ENCODE measurements at regions not wholly inside any gene's neighbourhood (a gene's known extent, or its start where the extent isn't known, plus 50 kb on each side); places are given as distances from the start of the nearest gene placed in this dataset.

DNA sequence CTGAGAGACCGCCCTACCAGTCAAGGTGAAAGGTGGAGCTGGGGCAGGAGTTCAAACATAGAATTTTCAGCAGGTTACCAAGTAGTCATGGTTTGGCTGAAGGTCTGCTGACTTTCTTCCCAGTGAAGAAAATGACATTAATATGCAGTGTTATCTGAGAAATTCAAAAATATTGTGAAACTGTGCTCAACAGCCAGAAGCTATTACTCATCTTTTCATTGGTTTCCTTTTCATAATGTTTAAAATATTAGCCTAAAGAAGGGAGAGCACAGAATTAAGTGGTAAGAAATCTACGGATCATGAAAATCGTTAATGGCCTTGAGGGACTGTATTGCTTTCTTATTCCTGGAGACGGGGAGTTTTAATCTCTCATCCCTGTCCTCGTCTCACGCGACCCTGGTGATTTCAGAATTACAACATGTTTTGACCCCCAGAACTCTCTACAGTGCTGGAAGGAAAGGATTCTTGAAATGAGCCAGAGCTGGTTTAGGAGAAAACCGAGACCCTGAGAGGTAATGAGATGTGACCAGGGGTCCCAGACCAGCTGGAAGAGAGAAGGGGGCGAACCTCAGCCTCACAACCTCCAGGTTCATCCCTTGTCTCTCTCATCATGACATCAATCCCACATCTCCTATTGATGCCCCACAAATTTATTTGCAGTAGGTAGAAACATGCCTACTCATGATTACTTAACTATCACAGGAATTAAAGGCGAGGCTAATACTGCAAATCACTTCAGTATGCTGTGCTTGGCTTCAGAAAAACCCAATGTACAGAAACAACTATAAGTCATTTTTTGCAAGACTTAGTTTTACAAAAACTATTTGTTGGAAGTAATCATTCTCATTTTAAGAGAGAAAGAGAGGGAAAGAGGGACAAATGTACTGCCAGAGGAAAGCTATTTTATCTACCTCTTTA, 209.5 kb downstream of the FNDC1 start:
- H3K4me3 ChIP-seq (ENCODE audit: low read depth, low read length) = no peak overlapping the region
- DNase-seq (ENCODE audit: low read depth) = no peak

GRCh38 chr6:159376516-159377158, 207.4 kb downstream of the FNDC1 start:
- DNase-seq (ENCODE audit: low read depth) = no peak
- no peak overlapping the region for H3K4me3 ChIP-seq (ENCODE audit: low read depth, low read length)

- no peak overlapping the region for H3K4me3 ChIP-seq (ENCODE audit: low read depth, low read length)
- no peak for DNase-seq (ENCODE audit: low read depth)
These were observed 205.8 kb downstream of the FNDC1 start for GRCh38 chr6:159375014-159375413.

DNA sequence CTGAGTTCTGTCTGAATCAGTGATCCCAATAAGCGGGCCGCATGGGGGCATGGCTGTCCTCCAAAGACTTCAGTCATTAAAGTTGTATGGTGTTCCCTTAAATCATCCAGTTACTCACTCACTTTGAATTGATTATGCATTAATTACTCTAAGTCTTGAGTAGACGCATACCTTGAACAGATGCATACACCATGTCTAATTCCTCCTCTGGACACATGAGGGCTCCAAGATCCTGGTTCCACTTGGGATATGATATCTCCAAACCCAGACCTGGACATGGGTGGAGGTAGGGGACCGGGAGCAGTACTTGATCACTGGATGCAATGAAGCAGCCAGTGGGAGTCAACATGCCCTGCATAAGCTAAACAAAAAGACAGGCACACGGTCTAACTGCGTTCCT, 204.5 kb downstream of the FNDC1 start:
- DNase-seq (ENCODE audit: low read depth) = no peak
- H3K4me3 ChIP-seq (ENCODE audit: low read depth, low read length) = no peak overlapping the region

DNA sequence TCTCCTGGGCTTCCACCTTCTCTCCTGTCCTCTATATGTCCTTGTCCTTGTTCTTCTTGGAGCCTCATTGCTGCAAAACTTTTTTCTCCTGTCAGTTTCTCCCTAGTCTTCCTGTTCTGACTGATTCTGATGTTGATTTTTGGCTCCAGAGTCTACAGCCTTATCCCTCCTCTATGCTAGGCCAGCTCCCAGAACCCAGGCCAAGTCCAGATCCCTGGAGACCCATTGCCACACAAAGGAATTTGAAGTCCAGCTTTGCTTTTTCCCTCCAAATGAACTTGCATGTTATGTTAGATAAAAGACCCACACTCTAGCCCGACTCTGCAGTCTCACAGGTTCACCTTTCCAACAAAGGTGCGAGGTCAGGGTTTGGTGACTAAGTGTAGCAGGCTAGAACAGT, 203.1 kb downstream of the FNDC1 start:
- H3K4me3 ChIP-seq (ENCODE audit: low read depth, low read length) = no peak overlapping the region
- DNase-seq (ENCODE audit: low read depth) = no peak

- DNase-seq (ENCODE audit: low read depth) = no peak
- H3K4me3 ChIP-seq (ENCODE audit: low read depth, low read length) = no peak overlapping the region
These were observed 191.1 kb downstream of the FNDC1 start for GRCh38 chr6:159360306-159360705.

GRCh38 chr6:159359581-159360297, 190.5 kb downstream of the FNDC1 start:
- no peak overlapping the region for H3K4me3 ChIP-seq (ENCODE audit: low read depth, low read length)
- DNase-seq (ENCODE audit: low read depth) = no peak

GRCh38 chr6:159358562-159358961, 189.4 kb downstream of the FNDC1 start:
- H3K4me3 ChIP-seq (ENCODE audit: low read depth, low read length) = no peak overlapping the region
- DNase-seq (ENCODE audit: low read depth) = no peak

- no peak for DNase-seq (ENCODE audit: low read depth)
- H3K4me3 ChIP-seq (ENCODE audit: low read depth, low read length) = no peak overlapping the region
These were observed 188.2 kb downstream of the FNDC1 start for GRCh38 chr6:159357211-159357915.

DNA sequence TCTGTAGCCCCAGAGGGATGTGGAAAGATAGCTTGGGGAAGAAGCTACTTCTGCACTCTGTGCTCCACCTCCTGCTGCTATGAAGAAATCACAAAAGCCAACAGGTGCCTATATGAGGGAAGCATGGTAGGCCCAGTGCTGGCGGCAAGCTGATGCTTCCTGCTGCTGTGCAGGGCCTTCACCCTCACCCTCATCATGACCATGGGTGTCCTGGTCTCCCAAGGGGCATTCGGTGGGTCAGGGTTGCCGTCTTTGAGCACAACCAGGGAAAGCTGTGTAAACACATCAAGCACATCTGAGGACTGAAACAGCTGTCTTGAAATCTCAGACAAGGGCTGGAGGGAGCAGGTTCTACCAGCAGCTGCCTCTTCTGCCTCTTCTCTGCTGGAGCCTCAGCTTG, 184.0 kb downstream of the FNDC1 start:
- H3K4me3 ChIP-seq (ENCODE audit: low read depth, low read length) = no peak overlapping the region
- DNase-seq (ENCODE audit: low read depth) = no peak

DNA sequence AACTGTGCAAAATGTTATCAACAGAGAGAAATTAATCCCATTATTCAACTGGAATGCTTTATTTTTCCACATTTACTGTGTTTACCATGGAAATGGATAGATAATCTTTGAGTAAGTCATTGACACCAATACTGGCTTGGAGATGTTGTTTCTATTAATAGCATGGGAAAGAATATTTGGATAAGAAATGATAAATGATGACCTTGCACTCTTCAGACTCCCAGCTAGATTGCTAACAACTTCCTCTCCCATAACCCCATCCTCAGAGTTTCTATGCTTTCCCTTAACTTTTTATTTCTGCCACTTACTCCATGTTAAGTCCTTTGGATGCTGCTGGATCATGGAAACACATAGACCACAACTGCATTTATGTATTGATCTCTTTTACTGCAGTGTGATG, 182.5 kb downstream of the FNDC1 start:
- no peak for DNase-seq (ENCODE audit: low read depth)
- H3K4me3 ChIP-seq (ENCODE audit: low read depth, low read length) = no peak overlapping the region

DNA sequence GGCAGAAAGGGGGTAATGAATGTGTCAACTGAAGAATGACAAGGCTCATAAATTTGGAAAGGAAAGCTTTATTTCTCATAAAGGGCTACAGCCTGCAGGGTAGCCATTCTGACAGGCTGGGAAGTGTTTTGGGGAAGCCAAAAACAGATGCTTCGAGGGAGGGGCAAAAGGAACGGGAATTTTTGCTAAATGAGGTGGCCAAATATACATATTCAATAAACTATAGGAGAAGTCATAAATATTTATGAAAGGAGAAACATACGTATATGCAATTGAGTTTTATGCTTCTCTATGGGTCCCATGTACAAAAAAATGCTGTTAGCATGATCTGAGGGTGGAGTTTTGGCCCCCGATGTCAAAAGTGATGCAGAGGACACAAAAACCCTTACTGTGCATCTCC, 180.7 kb downstream of the FNDC1 start:
- DNase-seq (ENCODE audit: low read depth) = no peak
- H3K4me3 ChIP-seq (ENCODE audit: low read depth, low read length) = no peak overlapping the region

DNA sequence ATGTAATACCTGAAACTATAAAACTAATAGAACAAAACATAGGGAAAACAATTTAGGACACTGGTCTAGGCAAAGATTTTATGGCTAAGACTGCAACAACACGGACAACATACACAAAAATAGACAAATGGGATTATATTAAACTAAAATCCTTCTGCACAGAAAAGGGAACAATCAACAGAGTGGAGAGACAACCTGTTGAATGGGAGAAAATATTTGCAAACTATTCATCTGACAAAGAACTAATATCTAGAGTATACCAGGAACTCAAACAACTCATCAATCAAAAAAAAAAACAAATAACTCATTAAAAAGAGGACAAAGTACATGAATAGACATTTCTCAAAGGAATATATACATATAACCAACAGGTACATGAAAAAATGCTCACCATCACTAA, 174.5 kb downstream of the FNDC1 start:
- no peak overlapping the region for H3K4me3 ChIP-seq (ENCODE audit: low read depth, low read length)
- DNase-seq (ENCODE audit: low read depth) = no peak

- DNase-seq (ENCODE audit: low read depth) = no peak
- no peak overlapping the region for H3K4me3 ChIP-seq (ENCODE audit: low read depth, low read length)
These were observed 172.9 kb downstream of the FNDC1 start for GRCh38 chr6:159342146-159342545.

- no peak overlapping the region for H3K4me3 ChIP-seq (ENCODE audit: low read depth, low read length)
- no peak for DNase-seq (ENCODE audit: low read depth)
These were observed 164.9 kb downstream of the FNDC1 start for GRCh38 chr6:159334068-159334467.

DNA sequence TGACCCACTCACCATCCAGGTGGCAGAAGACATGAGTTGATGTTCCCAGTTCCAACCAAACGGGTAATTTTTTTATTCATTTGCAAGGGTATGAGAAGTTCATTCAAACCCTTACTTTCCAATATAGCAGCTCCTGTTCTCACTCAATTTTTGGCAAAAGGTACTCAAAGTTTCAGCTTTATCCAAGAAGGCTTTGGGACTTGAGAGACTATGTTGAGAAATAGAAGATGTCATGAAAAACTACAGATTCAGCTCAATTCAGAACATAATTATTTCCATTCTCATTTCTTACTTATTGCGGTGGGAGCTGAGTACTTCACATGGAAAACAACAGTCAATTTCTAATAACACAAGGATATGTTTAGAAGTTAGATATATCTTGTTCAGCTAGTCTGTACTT, 162.3 kb downstream of the FNDC1 start:
- no peak for DNase-seq (ENCODE audit: low read depth)
- no peak overlapping the region for H3K4me3 ChIP-seq (ENCODE audit: low read depth, low read length)

GRCh38 chr6:159329081-159329480, 159.9 kb downstream of the FNDC1 start:
- no peak for DNase-seq (ENCODE audit: low read depth)
- no peak overlapping the region for H3K4me3 ChIP-seq (ENCODE audit: low read depth, low read length)

DNA sequence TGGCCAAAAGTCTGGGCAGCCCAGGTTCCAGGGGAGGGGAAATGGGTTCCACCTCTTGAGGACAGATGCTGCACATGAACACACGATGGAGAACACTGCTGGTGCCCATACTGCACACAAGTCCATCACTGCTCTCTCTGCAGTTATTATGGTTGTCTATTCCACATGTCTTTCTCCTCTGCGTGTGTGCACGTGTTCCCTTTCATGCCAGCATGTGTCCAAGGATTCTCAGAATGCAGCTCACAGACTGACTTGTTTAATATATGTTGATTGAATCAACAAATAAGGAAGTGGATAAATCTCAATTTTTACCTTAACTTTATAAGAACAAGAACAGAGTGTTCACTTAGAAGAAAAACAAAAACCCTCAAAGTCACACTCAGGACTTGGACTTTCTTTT, 158.9 kb downstream of the FNDC1 start:
- no peak for DNase-seq (ENCODE audit: low read depth)
- H3K4me3 ChIP-seq (ENCODE audit: low read depth, low read length) = no peak overlapping the region

DNA sequence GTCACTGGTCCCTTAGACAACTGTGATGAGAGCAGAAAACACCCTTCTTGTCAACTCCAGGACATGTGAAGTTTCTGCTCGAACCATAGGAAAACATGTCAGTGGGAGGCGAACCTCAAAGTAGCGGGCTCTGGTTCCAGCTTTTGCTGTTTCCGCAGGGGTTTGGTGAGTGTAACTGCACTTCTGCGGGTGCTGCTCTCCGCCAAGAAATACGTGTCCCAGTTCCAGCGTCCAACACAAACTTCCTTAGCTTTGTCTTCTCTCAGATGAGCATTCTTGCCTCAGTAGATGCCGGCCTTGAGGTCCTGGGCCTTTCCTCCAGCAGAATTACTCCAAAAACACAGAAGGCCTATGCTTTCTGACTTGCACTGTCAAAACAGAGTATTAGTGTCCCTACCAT, 156.3 kb downstream of the FNDC1 start:
- no peak overlapping the region for H3K4me3 ChIP-seq (ENCODE audit: low read depth, low read length)
- DNase-seq (ENCODE audit: low read depth) = no peak

DNA sequence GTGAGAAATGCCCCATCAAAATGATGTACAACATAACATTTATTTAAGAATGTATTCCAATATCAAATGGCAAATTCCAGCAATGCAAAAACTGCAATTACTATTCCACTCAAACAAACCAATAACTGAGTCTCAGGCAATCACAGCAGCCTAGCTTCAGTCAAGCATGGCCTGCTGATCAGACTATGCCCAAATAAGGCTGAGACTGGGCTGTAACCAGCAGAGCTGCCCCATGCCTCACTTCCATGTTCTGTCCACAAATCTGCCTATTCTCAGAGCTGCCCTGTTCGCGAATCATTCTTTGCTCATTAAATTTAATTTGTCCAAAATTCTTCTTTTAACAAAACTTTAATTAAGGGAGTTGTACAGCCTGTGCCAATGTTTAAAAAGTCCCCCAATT, 155.4 kb downstream of the FNDC1 start:
- no peak for DNase-seq (ENCODE audit: low read depth)
- no peak overlapping the region for H3K4me3 ChIP-seq (ENCODE audit: low read depth, low read length)
